GM12892 (cell line): ENCODE measurements at regions not wholly inside any gene's neighbourhood (a gene's known extent, or its start where the extent isn't known, plus 50 kb on each side); places are given as distances from the start of the nearest gene placed in this dataset.

ENCODE experiments used
- POLR2A ChIP-seq: IDR thresholded peaks from 2 replicates; pipeline ENCODE4 v1.6.1; 2011; ENCODE audit warnings: low read depth, low read length, control low read depth
- POLR2AphosphoS5 ChIP-seq: IDR thresholded peaks from 2 replicates; pipeline ENCODE4 v1.6.1; 2011; ENCODE audit warnings: low read depth, low read length, control low read depth

DNA sequence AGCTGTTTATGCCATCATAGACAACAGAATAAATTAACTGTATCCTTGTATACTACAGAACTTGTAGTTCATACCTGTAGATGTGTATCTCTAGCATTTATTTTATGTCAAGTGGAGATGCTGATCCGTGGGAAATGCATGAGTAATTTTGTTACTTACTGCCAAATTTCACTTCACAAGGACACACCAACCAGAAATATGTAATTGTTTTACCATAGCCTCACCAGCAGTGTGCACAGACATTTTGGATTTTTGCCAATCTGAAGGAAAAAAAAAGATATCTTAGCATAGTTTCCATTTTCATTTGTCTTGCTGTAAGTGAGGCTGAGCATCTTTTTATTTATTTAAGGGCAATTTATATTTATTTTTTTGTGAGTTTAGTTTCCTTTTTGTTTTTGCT is 265.1 kb upstream of the OSR1 start:
- TF ChIP-seq POLR2A (no peak), POLR2AphosphoS5 (no peak)
